WTC11 (cell line): ENCODE measurements at regions not wholly inside any gene's neighbourhood (a gene's known extent, or its start where the extent isn't known, plus 50 kb on each side); places are given as distances from the start of the nearest gene placed in this dataset.

Experiments
- ATF1 ChIP-seq: sonication (generic); formaldehyde crosslinking; IDR thresholded peaks from 2 replicates; pipeline ENCODE4 v1.8.1; 2023; ENCODE audit warnings: mild to moderate bottlenecking, moderate library complexity, missing genetic modification reagents
- GABPB1 ChIP-seq: sonication (generic); formaldehyde crosslinking; IDR thresholded peaks from 2 replicates; pipeline ENCODE4 v1.8.1; 2023; ENCODE audit warnings: mild to moderate bottlenecking, missing genetic modification reagents
- JUN ChIP-seq: sonication (generic); formaldehyde crosslinking; IDR thresholded peaks from 2 replicates; pipeline ENCODE4 v1.8.0; 2023; ENCODE audit warnings: mild to moderate bottlenecking, missing genetic modification reagents
- MAX ChIP-seq: sonication (generic); formaldehyde crosslinking; IDR thresholded peaks from 2 replicates; pipeline ENCODE4 v1.8.0; 2022; ENCODE audit warnings: mild to moderate bottlenecking, missing genetic modification reagents
- SMAD4 ChIP-seq: sonication (generic); formaldehyde crosslinking; IDR thresholded peaks from 2 replicates; pipeline ENCODE4 v1.8.0; 2022; ENCODE audit warnings: mild to moderate bottlenecking, missing genetic modification reagents
- TEAD4 ChIP-seq: sonication (generic); formaldehyde crosslinking; IDR thresholded peaks from 2 replicates; pipeline ENCODE4 v1.8.0; 2022; ENCODE audit warnings: mild to moderate bottlenecking, missing genetic modification reagents
- TP53 ChIP-seq: sonication (generic); formaldehyde crosslinking; IDR thresholded peaks from 2 replicates; pipeline ENCODE4 v1.8.1; 2023; ENCODE audit warnings: mild to moderate bottlenecking, missing genetic modification reagents
- ZNF263 ChIP-seq: sonication (generic); formaldehyde crosslinking; IDR thresholded peaks from 2 replicates; pipeline ENCODE4 v1.8.1; 2022; ENCODE audit warnings: low read depth, mild to moderate bottlenecking, moderate library complexity, missing genetic modification reagents
- TF ChIP-seq, protein P1 (sequence below): fragments of 200-600 bp; IDR thresholded peaks from 2 replicates; pipeline ENCODE4 v1.8.0; 2022; ENCODE audit warnings: antibody characterized with exemption
- TF ChIP-seq, protein P2 (sequence below): sonication (generic); formaldehyde crosslinking; IDR thresholded peaks from 2 replicates; pipeline ENCODE4 v1.8.0; 2022; ENCODE audit warnings: mild to moderate bottlenecking, missing genetic modification reagents
- TF ChIP-seq, protein P3 (sequence below): sonication (generic); formaldehyde crosslinking; IDR thresholded peaks from 2 replicates; pipeline ENCODE4 v1.8.1; 2022; ENCODE audit warnings: low read depth, missing genetic modification reagents, borderline replicate concordance

DNA sequence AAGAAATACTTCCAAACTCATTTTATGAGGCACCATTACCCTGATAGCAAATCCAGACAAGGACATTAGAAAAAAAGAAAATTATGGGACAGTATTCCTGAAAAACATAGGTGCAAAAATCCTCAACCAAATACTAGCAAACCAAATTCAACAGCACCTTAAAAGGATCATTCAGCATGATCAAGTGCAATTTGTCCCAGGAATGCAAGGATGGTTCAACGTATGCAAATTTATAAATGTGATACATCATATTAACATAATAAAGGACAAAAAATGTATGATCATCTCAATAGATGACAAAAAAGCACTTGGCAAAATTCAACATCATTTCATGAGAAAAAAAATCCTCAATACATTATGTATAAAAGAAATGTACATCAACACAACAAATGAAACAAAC is 162.9 kb downstream of the DUSP6 start:
- TF ChIP-seq TEAD4 (CRISPR knock-in tag) (no peak), TP53 (no peak), GABPB1 (no peak), JUN (CRISPR knock-in tag) (no peak), ATF1 (CRISPR knock-in tag) (no peak), ZNF263 (CRISPR knock-in tag) (no peak), SMAD4 (CRISPR knock-in tag) (no peak), MAX (CRISPR knock-in tag) (no peak)
- TF ChIP-seq, protein P1, sequence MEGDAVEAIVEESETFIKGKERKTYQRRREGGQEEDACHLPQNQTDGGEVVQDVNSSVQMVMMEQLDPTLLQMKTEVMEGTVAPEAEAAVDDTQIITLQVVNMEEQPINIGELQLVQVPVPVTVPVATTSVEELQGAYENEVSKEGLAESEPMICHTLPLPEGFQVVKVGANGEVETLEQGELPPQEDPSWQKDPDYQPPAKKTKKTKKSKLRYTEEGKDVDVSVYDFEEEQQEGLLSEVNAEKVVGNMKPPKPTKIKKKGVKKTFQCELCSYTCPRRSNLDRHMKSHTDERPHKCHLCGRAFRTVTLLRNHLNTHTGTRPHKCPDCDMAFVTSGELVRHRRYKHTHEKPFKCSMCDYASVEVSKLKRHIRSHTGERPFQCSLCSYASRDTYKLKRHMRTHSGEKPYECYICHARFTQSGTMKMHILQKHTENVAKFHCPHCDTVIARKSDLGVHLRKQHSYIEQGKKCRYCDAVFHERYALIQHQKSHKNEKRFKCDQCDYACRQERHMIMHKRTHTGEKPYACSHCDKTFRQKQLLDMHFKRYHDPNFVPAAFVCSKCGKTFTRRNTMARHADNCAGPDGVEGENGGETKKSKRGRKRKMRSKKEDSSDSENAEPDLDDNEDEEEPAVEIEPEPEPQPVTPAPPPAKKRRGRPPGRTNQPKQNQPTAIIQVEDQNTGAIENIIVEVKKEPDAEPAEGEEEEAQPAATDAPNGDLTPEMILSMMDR, result no peak
- TF ChIP-seq, protein P2, sequence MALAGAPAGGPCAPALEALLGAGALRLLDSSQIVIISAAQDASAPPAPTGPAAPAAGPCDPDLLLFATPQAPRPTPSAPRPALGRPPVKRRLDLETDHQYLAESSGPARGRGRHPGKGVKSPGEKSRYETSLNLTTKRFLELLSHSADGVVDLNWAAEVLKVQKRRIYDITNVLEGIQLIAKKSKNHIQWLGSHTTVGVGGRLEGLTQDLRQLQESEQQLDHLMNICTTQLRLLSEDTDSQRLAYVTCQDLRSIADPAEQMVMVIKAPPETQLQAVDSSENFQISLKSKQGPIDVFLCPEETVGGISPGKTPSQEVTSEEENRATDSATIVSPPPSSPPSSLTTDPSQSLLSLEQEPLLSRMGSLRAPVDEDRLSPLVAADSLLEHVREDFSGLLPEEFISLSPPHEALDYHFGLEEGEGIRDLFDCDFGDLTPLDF, result no peak
- TF ChIP-seq, protein P3, sequence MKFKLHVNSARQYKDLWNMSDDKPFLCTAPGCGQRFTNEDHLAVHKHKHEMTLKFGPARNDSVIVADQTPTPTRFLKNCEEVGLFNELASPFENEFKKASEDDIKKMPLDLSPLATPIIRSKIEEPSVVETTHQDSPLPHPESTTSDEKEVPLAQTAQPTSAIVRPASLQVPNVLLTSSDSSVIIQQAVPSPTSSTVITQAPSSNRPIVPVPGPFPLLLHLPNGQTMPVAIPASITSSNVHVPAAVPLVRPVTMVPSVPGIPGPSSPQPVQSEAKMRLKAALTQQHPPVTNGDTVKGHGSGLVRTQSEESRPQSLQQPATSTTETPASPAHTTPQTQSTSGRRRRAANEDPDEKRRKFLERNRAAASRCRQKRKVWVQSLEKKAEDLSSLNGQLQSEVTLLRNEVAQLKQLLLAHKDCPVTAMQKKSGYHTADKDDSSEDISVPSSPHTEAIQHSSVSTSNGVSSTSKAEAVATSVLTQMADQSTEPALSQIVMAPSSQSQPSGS, result no peak
